Neural cell (in vitro differentiated cells): ENCODE measurements at regions not wholly inside any gene's neighbourhood (a gene's known extent, or its start where the extent isn't known, plus 50 kb on each side); places are given as distances from the start of the nearest gene placed in this dataset.

Experiments
- H2AFZ ChIP-seq: fragments of 200-600, 300-800 bp; sonication (generic), shearing (Covaris generic); 2 replicates; pipeline ENCODE4 v1.6.0; 2014; ENCODE audit warnings: low read depth, mild to moderate bottlenecking, antibody characterized with exemption, low read length, moderate library complexity
- H3F3A ChIP-seq: fragments of 200-600 bp; shearing (Covaris generic); 2 replicates; pipeline ENCODE4 v1.6.1; 2016; ENCODE audit warnings: mild to moderate bottlenecking, moderate library complexity, mixed read lengths, antibody characterized with exemption, low read length; ENCODE audit not compliant: insufficient read depth, poor library complexity, severe bottlenecking
- H3K27ac ChIP-seq: fragments of 200-600, 300-800 bp; sonication (generic), shearing (Covaris generic); 2 replicates; pipeline ENCODE4 v1.5.1; 2014; ENCODE audit warnings: mild to moderate bottlenecking, low read length, moderate library complexity
- H3K27me3 ChIP-seq: fragments of 300-800, 200-600 bp; sonication (generic), shearing (Covaris generic); 2 replicates; pipeline ENCODE4 v1.6.0; 2014; ENCODE audit warnings: mild to moderate bottlenecking, low read depth, low read length, moderate library complexity; ENCODE audit not compliant: insufficient read depth
- H3K36me3 ChIP-seq: fragments of 300-800, 200-600 bp; sonication (generic), shearing (Covaris generic); 2 replicates; pipeline ENCODE4 v1.5.1; 2014; ENCODE audit warnings: mild to moderate bottlenecking, antibody characterized with exemption, low read length, moderate library complexity; ENCODE audit not compliant: insufficient read depth
- H3K4me2 ChIP-seq: fragments of 300-800, 200-600 bp; sonication (generic), shearing (Covaris generic); 2 replicates; pipeline ENCODE4 v1.6.0; 2014; ENCODE audit warnings: mild to moderate bottlenecking, low read length
- H3K4me3 ChIP-seq: fragments of 300-800, 200-600 bp; sonication (generic), shearing (Covaris generic); 2 replicates; pipeline ENCODE4 v1.5.1; 2014; ENCODE audit warnings: mild to moderate bottlenecking, low read length, moderate library complexity
- H3K79me2 ChIP-seq: fragments of 200-600 bp; shearing (Covaris generic); replicated peaks from 2 replicates; pipeline ENCODE4 v1.6.0; 2014; ENCODE audit warnings: mild to moderate bottlenecking, low read length, moderate library complexity; ENCODE audit not compliant: insufficient read depth
- H3K9ac ChIP-seq: fragments of 300-800, 200-600 bp; sonication (generic), shearing (Covaris generic); 2 replicates; pipeline ENCODE4 v1.6.1; 2016; ENCODE audit warnings: mild to moderate bottlenecking, low read length, mixed read lengths
- H3K9me2 ChIP-seq: fragments of 200-600 bp; shearing (Covaris generic); 2 replicates; pipeline ENCODE4 v1.6.1; 2016; ENCODE audit warnings: mild to moderate bottlenecking, low read length, mixed read lengths; ENCODE audit not compliant: insufficient read depth
- H3K9me3 ChIP-seq: fragments of 200-600, 300-800 bp; sonication (generic), shearing (Covaris generic); 2 replicates; pipeline ENCODE4 v1.6.1; 2016; ENCODE audit warnings: mild to moderate bottlenecking, mixed run types, low read length, moderate library complexity, mixed read lengths
- H4K20me1 ChIP-seq: fragments of 200-600 bp; shearing (Covaris generic); 2 replicates; pipeline ENCODE4 v1.6.1; 2016; ENCODE audit warnings: mild to moderate bottlenecking, mixed run types; ENCODE audit not compliant: insufficient read depth
- CTCF ChIP-seq: fragments of 450-650 bp; IDR thresholded peaks from 2 replicates; pipeline ENCODE4 v1.5.1; 2014; ENCODE audit warnings: antibody characterized with exemption, mild to moderate bottlenecking, moderate library complexity; ENCODE audit not compliant: poor library complexity, severe bottlenecking
- EP300 ChIP-seq: fragments of 450-650 bp; conservative IDR thresholded peaks from 2 replicates; pipeline ENCODE4 v1.6.1; 2014; ENCODE audit warnings: antibody characterized with exemption, mild to moderate bottlenecking, moderate library complexity; ENCODE audit not compliant: poor library complexity, severe bottlenecking
- EZH2 ChIP-seq: fragments of 200-600, 300-800 bp; shearing (Covaris generic), sonication (generic); IDR thresholded peaks from 2 replicates; pipeline ENCODE4 v1.6.1; 2014; ENCODE audit warnings: antibody characterized with exemption, low read length, borderline replicate concordance, mild to moderate bottlenecking; ENCODE audit not compliant: insufficient read depth, poor library complexity, severe bottlenecking
- MXI1 ChIP-seq: fragments of 450-650 bp; conservative IDR thresholded peaks from 2 replicates; pipeline ENCODE4 v1.6.1; 2014; ENCODE audit warnings: antibody characterized with exemption, mild to moderate bottlenecking; ENCODE audit not compliant: poor library complexity, severe bottlenecking
- POLR2AphosphoS5 ChIP-seq: IDR thresholded peaks from 2 replicates; pipeline ENCODE4 v1.6.1; 2012
- RAD21 ChIP-seq: fragments of 450-650 bp; conservative IDR thresholded peaks from 2 replicates; pipeline ENCODE4 v1.6.1; 2014; ENCODE audit warnings: antibody characterized with exemption, mild to moderate bottlenecking, moderate library complexity
- REST ChIP-seq: IDR thresholded peaks from 2 replicates; pipeline ENCODE4 v1.6.1; 2012; ENCODE audit warnings: borderline replicate concordance
- SMC3 ChIP-seq: fragments of 450-650 bp; conservative IDR thresholded peaks from 2 replicates; pipeline ENCODE4 v1.6.1; 2014; ENCODE audit warnings: antibody characterized with exemption, mild to moderate bottlenecking, moderate library complexity; ENCODE audit not compliant: poor library complexity
- TAF1 ChIP-seq: IDR thresholded peaks from 2 replicates; pipeline ENCODE4 v1.6.1; 2012; ENCODE audit warnings: low read depth

GRCh38 chr22:49566141-49566541 is 261.5 kb downstream of the BRD1 start:
- Histone ChIP-seq H3K79me2 (no peaks in the 10 kb centered on the region), H3K9me3 (no peaks in the 10 kb centered on the region), H3K27ac (no peak overlapping the region), H3K9me2 (no peaks in the 10 kb centered on the region), H4K20me1 (no peaks in the 10 kb centered on the region), H3K9ac (no peak overlapping the region), H3K27me3 (no peaks in the 10 kb centered on the region), H3K4me2 (no peak overlapping the region), H3F3A (no peaks in the 10 kb centered on the region), H3K4me3 (no peak overlapping the region), H2AFZ (no peak overlapping the region), H3K36me3 (no peaks in the 10 kb centered on the region)
- no peak for TF ChIP-seq SMC3
- no peak for TF ChIP-seq POLR2AphosphoS5
- no peak for TF ChIP-seq MXI1
- no peak for TF ChIP-seq RAD21
- no peak for TF ChIP-seq EP300
- no peak for TF ChIP-seq EZH2
- TF ChIP-seq TAF1: no peak
- no peak for TF ChIP-seq CTCF
- no peak for TF ChIP-seq REST

- Histone ChIP-seq H2AFZ (no peak overlapping the region), H3K9me2 (no peaks in the 10 kb centered on the region), H3K9me3 (no peaks in the 10 kb centered on the region), H3K4me2 (no peak overlapping the region), H4K20me1 (no peaks in the 10 kb centered on the region), H3K79me2 (no peaks in the 10 kb centered on the region), H3K4me3 (no peak overlapping the region), H3K27me3 (no peaks in the 10 kb centered on the region), H3K9ac (no peak overlapping the region), H3K36me3 (no peaks in the 10 kb centered on the region), H3F3A (no peaks in the 10 kb centered on the region), H3K27ac (no peak overlapping the region)
- TF ChIP-seq MXI1 (no peak), EP300 (no peak), REST (no peak), CTCF (no peak), EZH2 (no peak)
Observed at GRCh38 chr22:49565516-49565855, 262.2 kb downstream of the BRD1 start.
